GM23338 (cell line): ENCODE measurements at regions not wholly inside any gene's neighbourhood (a gene's known extent, or its start where the extent isn't known, plus 50 kb on each side); places are given as distances from the start of the nearest gene placed in this dataset.
"Not testable (repeated sequence)": the region's sequence is repeated elsewhere in the genome, so short reads cannot be mapped to it uniquely, and the experiment has no call there.

Source experiments
- ATAC-seq: fragments of 200-7000 bp; cut with Tn5 transposase; 3 replicates; pipeline ENCODE4 v1.9.1; 2020
- DNase-seq: peaks from one replicate; pipeline ENCODE4 v3.0.0-alpha.2; 2015; ENCODE audit warnings: low spot score
- H2AFZ ChIP-seq: fragments of 200-600 bp; sonication (generic); 2 replicates; pipeline ENCODE4 v1.8.0; 2016; ENCODE audit warnings: antibody characterized with exemption, mild to moderate bottlenecking, moderate library complexity
- H3F3A ChIP-seq: fragments of 200-600 bp; sonication (generic); replicated peaks from 2 replicates; pipeline ENCODE4 v1.8.0; 2017; ENCODE audit warnings: antibody characterized with exemption, mixed run types, low read depth
- H3K27ac ChIP-seq: fragments of 200-600 bp; sonication (generic); 2 replicates; pipeline ENCODE4 v1.6.1; 2016; ENCODE audit warnings: low read depth
- H3K27me3 ChIP-seq: fragments of 200-600 bp; sonication (generic); 2 replicates; pipeline ENCODE4 v1.8.0; 2016; ENCODE audit warnings: mild to moderate bottlenecking, mixed run types, moderate library complexity; ENCODE audit not compliant: insufficient read depth
- H3K36me3 ChIP-seq: fragments of 200-600 bp; sonication (generic); 2 replicates; pipeline ENCODE4 v1.8.0; 2016; ENCODE audit warnings: mild to moderate bottlenecking; ENCODE audit not compliant: insufficient read depth
- H3K4me1 ChIP-seq: fragments of 200-600 bp; sonication (generic); 2 replicates; pipeline ENCODE4 v1.8.0; 2016; ENCODE audit warnings: mild to moderate bottlenecking, moderate library complexity; ENCODE audit not compliant: insufficient read depth
- H3K4me2 ChIP-seq: fragments of 200-600 bp; sonication (generic); 2 replicates; pipeline ENCODE4 v1.7.1; 2017; ENCODE audit warnings: mixed run types
- H3K4me3 ChIP-seq: fragments of 200-600 bp; sonication (generic); 2 replicates; pipeline ENCODE4 v1.6.1; 2016; ENCODE audit warnings: mixed run types
- H3K79me2 ChIP-seq: fragments of 200-600 bp; sonication (generic); replicated peaks from 2 replicates; pipeline ENCODE4 v1.8.0; 2017; ENCODE audit warnings: mild to moderate bottlenecking; ENCODE audit not compliant: insufficient read depth
- H3K9me2 ChIP-seq: fragments of 200-600 bp; sonication (generic); 2 replicates; pipeline ENCODE4 v1.8.0; 2017; ENCODE audit not compliant: insufficient read depth
- H4K20me1 ChIP-seq: fragments of 200-600 bp; sonication (generic); replicated peaks from 2 replicates; pipeline ENCODE4 v1.8.0; 2017; ENCODE audit warnings: mild to moderate bottlenecking; ENCODE audit not compliant: insufficient read depth
- H3K27ac Mint-ChIP-seq: 2 replicates; pipeline ENCODE4 v1.8.0; 2020; ENCODE audit warnings: inconsistent platforms, mild to moderate bottlenecking, moderate library complexity, mixed read lengths
- H3K27me3 Mint-ChIP-seq: 3 replicates; pipeline ENCODE4 v1.8.0; 2022; ENCODE audit warnings: low read depth, mild to moderate bottlenecking, moderate library complexity, mixed read lengths, inconsistent platforms; ENCODE audit not compliant: insufficient read depth, poor library complexity
- H3K36me3 Mint-ChIP-seq: 3 replicates; pipeline ENCODE4 v1.8.0; 2021; ENCODE audit warnings: low read depth, mild to moderate bottlenecking, inconsistent platforms, moderate library complexity, mixed read lengths
- H3K4me1 Mint-ChIP-seq: 3 replicates; pipeline ENCODE4 v1.8.0; 2020; ENCODE audit warnings: mild to moderate bottlenecking, inconsistent platforms, mixed read lengths
- H3K4me3 Mint-ChIP-seq: 3 replicates; pipeline ENCODE4 v1.8.0; 2021; ENCODE audit warnings: moderate library complexity, mild to moderate bottlenecking, inconsistent platforms, mixed read lengths
- H3K9me3 Mint-ChIP-seq: 3 replicates; pipeline ENCODE4 v1.8.0; 2020; ENCODE audit warnings: moderate library complexity, mild to moderate bottlenecking, inconsistent platforms, mixed read lengths
- CREB1 ChIP-seq: fragments of 250-450 bp; sonication (Bioruptor Pico); IDR thresholded peaks from 2 replicates; pipeline ENCODE4 v1.5.0; 2020; ENCODE audit warnings: low read depth, mild to moderate bottlenecking, moderate library complexity
- POLR2AphosphoS5 ChIP-seq: IDR thresholded peaks from 2 replicates; pipeline ENCODE4 v1.6.1; 2016; ENCODE audit warnings: antibody characterized with exemption, low read depth
- REST ChIP-seq: IDR thresholded peaks from one replicate; pipeline ENCODE4 v1.6.1; 2018; ENCODE audit warnings: antibody characterized with exemption; ENCODE audit not compliant: unreplicated experiment
- ZNF462 ChIP-seq: fragments of 250-450 bp; sonication (Bioruptor Pico); IDR thresholded peaks from 2 replicates; pipeline ENCODE4 v1.5.0; 2020; ENCODE audit warnings: mild to moderate bottlenecking, moderate library complexity

- ATAC-seq (no peak), DNase-seq (no peak)
- no peak overlapping the region for H2AFZ ChIP-seq
- H3K4me2 ChIP-seq, result no peak overlapping the region
- no peaks in the 10 kb centered on the region for H4K20me1 ChIP-seq
- TF ChIP-seq REST, result no peak
- TF ChIP-seq CREB1 (CRISPR knock-in tag), result no peak
- TF ChIP-seq POLR2AphosphoS5, result no peak
- no peak for TF ChIP-seq ZNF462
- H3K4me3 Mint-ChIP-seq, result no peak overlapping the region
- no peaks in the 10 kb centered on the region for H3K36me3 ChIP-seq
- peaks cover 12% of the 10 kb centered on the region; the same call in 1 of the 2 replicates for H3K9me2 ChIP-seq
- H3K27me3 Mint-ChIP-seq, result peaks cover 2% of the 10 kb centered on the region
- H3K9me3 Mint-ChIP-seq, result no peaks in the 10 kb centered on the region; the same call in none of the 3 replicates
- H3K4me1 ChIP-seq, result no peaks in the 10 kb centered on the region
- no peaks in the 10 kb centered on the region for H3K79me2 ChIP-seq
- H3K27me3 ChIP-seq, result no peaks in the 10 kb centered on the region
- H3K4me1 Mint-ChIP-seq, result no peaks in the 10 kb centered on the region
- H3K4me3 ChIP-seq, result no peak overlapping the region
- H3K27ac Mint-ChIP-seq, result no peak overlapping the region
- H3F3A ChIP-seq, result no peaks in the 10 kb centered on the region
- no peak overlapping the region for H3K27ac ChIP-seq
- no peaks in the 10 kb centered on the region for H3K36me3 Mint-ChIP-seq
Observed at GRCh38 chr3:177862962-177863491, 665.7 kb upstream of the TBL1XR1 start.

GRCh38 chr3:177871267-177871666 is 665.0 kb upstream of the KCNMB2 start:
- ATAC-seq, H4K20me1 ChIP-seq, H3K4me2 ChIP-seq, H3K9me2 ChIP-seq, H3K4me1 Mint-ChIP-seq, H3K27me3 Mint-ChIP-seq, H3K4me3 ChIP-seq, DNase-seq, H3F3A ChIP-seq, H3K27me3 ChIP-seq, H3K79me2 ChIP-seq, H2AFZ ChIP-seq, H3K36me3 Mint-ChIP-seq, H3K36me3 ChIP-seq, H3K27ac Mint-ChIP-seq, H3K27ac ChIP-seq, H3K4me3 Mint-ChIP-seq, H3K4me1 ChIP-seq: not testable (repeated sequence)
- peaks cover 20% of the 10 kb centered on the region for H3K9me3 Mint-ChIP-seq
